GM21381 (cell line): ENCODE measurements at regions not wholly inside any gene's neighbourhood (a gene's known extent, or its start where the extent isn't known, plus 50 kb on each side); places are given as distances from the start of the nearest gene placed in this dataset.

Source experiments
- ATAC-seq: cut with Tn5 transposase; IDR thresholded peaks from one replicate; pipeline ENCODE4 v1.9.1; 2021; ENCODE audit warnings: mild to moderate bottlenecking, moderate library complexity; ENCODE audit not compliant: unreplicated experiment

GRCh38 chr9:7546261-7546660 is 253.3 kb downstream of the DMAC1 start:
- ATAC-seq = no peak

- ATAC-seq = no peak
Observed at GRCh38 chr9:7545371-7546165, 254.0 kb downstream of the DMAC1 start.

- ATAC-seq = no peak
Observed at GRCh38 chr9:7542693-7543092, 256.9 kb downstream of the DMAC1 start.

DNA sequence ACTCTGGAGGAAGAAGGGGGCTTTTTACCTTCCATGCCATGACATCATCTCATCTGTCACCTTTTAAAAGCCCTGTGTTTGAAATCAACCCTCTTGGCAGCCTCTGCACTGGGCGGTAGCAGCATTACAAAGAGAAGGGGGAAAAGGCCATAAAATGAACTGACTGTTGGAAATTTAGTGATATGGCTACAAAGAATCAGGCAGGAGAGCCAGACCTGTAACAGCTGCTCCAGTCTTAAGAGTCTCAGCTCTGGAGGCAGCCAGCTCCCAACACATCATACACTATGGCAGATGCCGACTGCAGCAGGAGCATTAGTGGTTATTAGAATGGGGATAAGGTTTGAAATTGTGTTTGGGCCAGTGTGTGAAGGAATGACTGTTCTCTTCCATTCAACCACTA is 257.5 kb downstream of the DMAC1 start:
- ATAC-seq = no peak

- ATAC-seq = peak; percentile 87
Observed at GRCh38 chr9:7536310-7536939, 263.2 kb downstream of the DMAC1 start.

- ATAC-seq = no peak
Observed at GRCh38 chr9:7534211-7534935, 265.2 kb downstream of the DMAC1 start.

DNA sequence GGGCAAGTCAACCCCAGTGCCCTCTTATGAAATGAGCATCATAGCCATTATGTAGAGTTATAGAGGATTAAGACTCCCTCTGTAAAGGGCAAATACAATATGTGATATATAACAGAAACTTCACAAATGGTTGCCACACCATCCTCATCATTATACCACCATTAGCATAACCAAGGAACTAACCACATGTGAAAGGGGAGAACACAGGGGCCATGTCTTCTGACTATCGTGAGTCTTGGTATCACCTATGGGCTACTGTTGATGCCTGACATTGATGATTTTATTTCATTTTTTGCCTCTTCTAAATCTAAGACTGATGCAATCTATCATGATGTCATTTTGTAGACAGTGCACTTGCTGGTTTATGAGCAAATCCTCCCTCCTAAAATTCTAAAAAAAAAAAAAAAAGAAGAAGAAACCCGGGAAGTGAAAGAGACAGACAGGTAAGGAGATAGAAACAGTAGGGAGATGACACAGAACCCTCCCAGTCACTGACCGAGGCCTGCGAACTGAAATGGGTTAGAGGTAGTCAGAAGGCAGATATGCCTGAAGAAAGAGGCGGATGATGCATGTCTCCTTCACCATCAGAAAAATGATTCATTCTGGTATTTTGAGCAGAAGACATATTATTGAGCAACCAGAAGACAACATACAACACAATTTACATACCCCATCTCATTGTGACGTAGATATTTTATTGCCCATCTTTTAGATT is 266.0 kb downstream of the DMAC1 start:
- ATAC-seq = no peak

- no peak for ATAC-seq
Observed at GRCh38 chr9:7523426-7524043, 276.0 kb downstream of the DMAC1 start.

- no peak for ATAC-seq
Observed at GRCh38 chr9:7520396-7520795, 279.2 kb downstream of the DMAC1 start.

DNA sequence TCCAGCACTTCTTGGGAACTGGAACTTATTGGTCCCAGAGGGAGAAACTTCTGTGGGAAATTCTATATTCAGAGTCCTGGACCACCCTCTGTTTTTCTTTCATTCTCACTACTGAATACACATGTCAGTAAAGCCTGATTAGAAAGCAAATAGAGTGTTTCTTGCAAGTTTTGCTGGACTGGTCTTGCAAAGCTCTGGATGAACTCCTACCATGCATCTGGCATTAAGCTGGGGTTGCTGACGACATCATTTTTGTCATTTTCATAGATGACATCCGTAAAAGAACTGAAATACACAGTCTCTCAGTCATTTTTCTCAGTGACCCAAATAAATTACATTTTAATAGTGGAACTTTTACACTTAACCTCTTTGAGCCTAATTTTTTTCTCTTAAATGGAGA is 283.2 kb downstream of the DMAC1 start:
- no peak for ATAC-seq

DNA sequence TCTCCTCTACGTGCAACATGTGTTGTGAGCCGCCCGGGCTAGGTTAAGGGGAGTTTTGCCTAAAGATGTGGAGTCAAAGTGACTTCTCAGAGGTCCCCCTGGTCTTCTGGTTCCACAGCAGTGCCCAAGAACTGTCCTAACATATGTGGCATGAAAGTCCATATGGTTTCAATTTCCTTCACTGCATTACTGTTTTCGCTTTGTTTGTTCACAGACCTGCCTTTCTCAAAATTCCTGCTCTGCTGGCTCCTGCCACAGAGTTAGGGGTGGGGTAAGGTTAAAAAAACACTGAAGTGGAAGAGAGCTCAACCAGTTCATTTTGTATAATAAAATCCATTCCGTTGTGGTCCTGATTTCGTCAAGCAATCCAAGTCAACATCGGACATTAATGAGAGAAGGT is 289.4 kb downstream of the DMAC1 start:
- no peak for ATAC-seq

DNA sequence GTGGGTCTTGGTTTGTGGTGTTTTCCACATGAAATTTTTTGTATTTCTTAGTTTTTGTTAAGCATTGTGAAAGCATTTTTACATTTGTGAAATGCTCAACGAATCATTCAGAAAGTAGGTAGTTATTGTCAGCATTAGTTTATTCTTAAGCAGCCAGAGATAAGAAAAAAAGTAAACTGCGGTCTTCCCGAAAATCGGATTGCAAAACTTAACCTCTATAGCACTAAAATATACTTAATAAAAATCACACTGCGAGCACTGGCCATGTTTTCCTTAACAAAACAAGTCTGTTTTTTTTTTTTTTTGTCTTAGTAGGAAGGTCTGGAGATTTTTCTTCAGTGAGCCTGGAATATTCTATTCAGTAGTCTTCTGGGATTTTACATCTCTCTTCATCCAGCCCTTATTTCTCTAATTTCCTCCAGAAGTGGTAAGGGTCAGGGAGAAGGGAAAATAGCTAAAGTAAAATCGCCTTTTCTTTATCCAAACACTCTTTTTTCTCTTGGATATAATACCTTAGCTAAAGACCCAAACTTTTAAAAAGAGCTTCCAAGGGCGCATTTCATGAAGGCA is 289.9 kb downstream of the DMAC1 start:
- ATAC-seq = no peak

DNA sequence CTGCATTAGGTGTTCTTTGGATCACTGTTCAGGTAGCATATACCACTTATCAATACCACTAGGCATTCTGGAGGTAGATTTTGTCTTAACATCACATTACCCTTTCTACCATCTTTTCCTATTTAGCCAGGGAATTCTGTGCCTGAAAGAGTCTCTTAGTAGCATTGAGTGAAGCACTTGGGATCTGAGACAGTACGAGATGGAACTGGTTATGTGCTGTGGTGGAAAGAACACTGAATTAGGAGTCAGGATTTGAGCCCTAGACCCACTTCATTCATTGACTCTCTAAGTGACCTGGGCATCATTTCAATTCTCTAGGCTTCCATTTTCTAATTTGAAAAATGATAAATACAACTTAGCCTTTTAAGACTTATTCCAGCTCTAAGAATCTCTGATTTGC is 291.1 kb downstream of the DMAC1 start:
- no peak for ATAC-seq

DNA sequence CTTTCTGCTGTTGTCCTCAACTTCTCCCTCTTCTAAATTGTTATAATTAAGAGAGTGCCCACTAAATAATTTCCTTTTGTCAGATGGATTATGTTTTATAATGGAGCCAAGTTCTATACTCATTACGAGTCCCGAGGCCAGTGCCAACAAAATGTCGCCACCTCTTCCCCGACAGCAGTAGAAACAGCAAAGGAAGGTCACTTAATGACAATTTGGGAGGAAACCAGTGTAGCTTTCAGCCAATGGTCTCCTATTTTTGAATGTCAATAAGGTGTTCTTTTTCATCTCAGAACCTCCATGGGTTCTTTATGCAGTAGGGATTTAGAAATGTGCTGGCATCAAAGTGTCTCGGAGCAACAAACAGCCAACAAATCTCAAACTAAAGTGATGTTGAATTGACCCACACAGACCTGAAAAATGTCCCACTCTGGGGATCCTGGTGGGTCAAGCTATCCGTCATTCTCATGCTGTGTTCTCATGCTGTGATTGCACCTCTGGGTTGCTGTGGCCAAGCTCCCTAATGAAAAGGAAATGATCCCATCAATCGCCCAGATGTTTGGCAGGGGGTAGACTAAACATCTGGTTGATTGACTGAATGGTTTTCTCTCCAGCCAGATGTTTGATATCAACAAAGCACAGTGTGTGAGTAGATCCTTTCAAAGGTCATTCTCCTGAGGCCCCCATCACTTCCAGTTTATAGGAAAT is 291.9 kb downstream of the DMAC1 start:
- ATAC-seq = no peak

DNA sequence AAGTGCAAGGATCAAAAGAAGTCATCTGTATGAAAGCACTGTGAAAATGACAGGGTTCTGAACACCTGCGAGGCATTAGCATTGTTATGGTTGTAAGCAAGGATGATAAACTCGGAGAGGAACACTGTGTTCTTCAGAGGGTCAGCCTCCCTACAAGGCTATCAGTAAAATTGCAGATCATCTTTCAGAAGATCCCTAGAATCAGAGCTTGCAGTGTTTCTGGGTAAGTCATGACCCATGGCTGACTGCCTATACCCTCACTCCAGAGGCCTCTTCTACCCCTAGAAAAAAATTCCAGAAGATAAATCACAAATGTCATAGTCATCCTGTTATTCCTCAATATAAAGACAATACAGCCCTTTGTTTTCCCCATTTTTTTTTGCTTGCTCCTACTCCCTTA is 292.6 kb downstream of the DMAC1 start:
- no peak for ATAC-seq

GRCh38 chr9:7500521-7500920 is 299.1 kb downstream of the DMAC1 start:
- ATAC-seq = no peak

GRCh38 chr9:7491641-7492040 is 307.9 kb downstream of the DMAC1 start:
- ATAC-seq = no peak

GRCh38 chr9:7490317-7491108 is 309.1 kb downstream of the DMAC1 start:
- no peak for ATAC-seq

DNA sequence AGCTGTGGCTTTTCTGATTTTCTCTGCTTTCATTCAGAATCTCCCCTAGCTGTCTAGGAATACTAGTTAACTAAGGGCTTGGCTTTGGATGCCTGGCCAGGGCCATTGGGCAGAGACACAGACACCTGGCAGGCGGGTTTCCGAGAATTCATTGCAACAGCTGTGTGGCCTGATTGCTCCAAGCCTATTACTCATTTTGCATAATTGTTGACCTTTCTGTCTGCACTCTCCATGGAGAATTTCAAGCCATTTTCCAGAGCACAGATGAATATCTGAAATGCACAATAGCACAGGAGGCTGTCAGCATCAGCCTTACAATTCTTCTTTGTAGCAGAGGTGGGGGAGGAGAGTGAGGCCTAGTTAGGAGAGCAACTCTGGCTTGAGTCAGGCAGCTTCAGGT is 310.5 kb downstream of the DMAC1 start:
- no peak for ATAC-seq
